Kidney glomerular epithelial cell (primary cell): ENCODE measurements at regions not wholly inside any gene's neighbourhood (a gene's known extent, or its start where the extent isn't known, plus 50 kb on each side); places are given as distances from the start of the nearest gene placed in this dataset.

Experiments
- DNase-seq: peaks from one replicate; lab custom pipeline; 2025; lab: John Stamatoyannopoulos, UW

- DNase-seq: no peak
These were observed 791.3 kb upstream of the SOX9 start for GRCh38 chr17:71329310-71330098.

- DNase-seq: no peak
These were observed 790.8 kb upstream of the SOX9 start for GRCh38 chr17:71330099-71330375.

- no peak for DNase-seq
These were observed 789.0 kb upstream of the SOX9 start for GRCh38 chr17:71331754-71332325.

- no peak for DNase-seq
These were observed 786.6 kb upstream of the SOX9 start for GRCh38 chr17:71334048-71334751.

- no peak for DNase-seq
These were observed 785.6 kb upstream of the SOX9 start for GRCh38 chr17:71335212-71335611.

- DNase-seq: no peak
These were observed 782.9 kb upstream of the SOX9 start for GRCh38 chr17:71337938-71338337.

GRCh38 chr17:71338396-71338795 is 782.4 kb upstream of the SOX9 start:
- DNase-seq: no peak

GRCh38 chr17:71339206-71339605 is 781.6 kb upstream of the SOX9 start:
- DNase-seq: no peak

GRCh38 chr17:71342737-71343136 is 778.1 kb upstream of the SOX9 start:
- DNase-seq: no peak

GRCh38 chr17:71349908-71350600 is 770.8 kb upstream of the SOX9 start:
- no peak for DNase-seq

GRCh38 chr17:71360301-71360700 is 760.5 kb upstream of the SOX9 start:
- DNase-seq: no peak

- DNase-seq: peak; percentile 70
These were observed 759.0 kb upstream of the SOX9 start for GRCh38 chr17:71361656-71362450.

GRCh38 chr17:71363661-71364060 is 757.2 kb upstream of the SOX9 start:
- peak; percentile 20 for DNase-seq

GRCh38 chr17:71371809-71372208 is 749.0 kb upstream of the SOX9 start:
- DNase-seq: no peak

- no peak for DNase-seq
These were observed 744.9 kb upstream of the SOX9 start for GRCh38 chr17:71375948-71376347.

GRCh38 chr17:71376933-71377332 is 743.9 kb upstream of the SOX9 start:
- no peak for DNase-seq

- no peak for DNase-seq
These were observed 742.8 kb upstream of the SOX9 start for GRCh38 chr17:71378036-71378435.

- DNase-seq: no peak
These were observed 742.1 kb upstream of the SOX9 start for GRCh38 chr17:71378741-71379140.

GRCh38 chr17:71379512-71379911 is 741.3 kb upstream of the SOX9 start:
- DNase-seq: no peak

GRCh38 chr17:71380535-71380934 is 740.3 kb upstream of the SOX9 start:
- DNase-seq: no peak

- DNase-seq: no peak
These were observed 739.9 kb upstream of the SOX9 start for GRCh38 chr17:71380936-71381335.

- DNase-seq: no peak
These were observed 737.7 kb upstream of the SOX9 start for GRCh38 chr17:71383091-71383490.
